ENCODE measurements at regions not wholly inside any gene's neighbourhood (a gene's known extent, or its start where the extent isn't known, plus 50 kb on each side); places are given as distances from the start of the nearest gene placed in this dataset.

DNA sequence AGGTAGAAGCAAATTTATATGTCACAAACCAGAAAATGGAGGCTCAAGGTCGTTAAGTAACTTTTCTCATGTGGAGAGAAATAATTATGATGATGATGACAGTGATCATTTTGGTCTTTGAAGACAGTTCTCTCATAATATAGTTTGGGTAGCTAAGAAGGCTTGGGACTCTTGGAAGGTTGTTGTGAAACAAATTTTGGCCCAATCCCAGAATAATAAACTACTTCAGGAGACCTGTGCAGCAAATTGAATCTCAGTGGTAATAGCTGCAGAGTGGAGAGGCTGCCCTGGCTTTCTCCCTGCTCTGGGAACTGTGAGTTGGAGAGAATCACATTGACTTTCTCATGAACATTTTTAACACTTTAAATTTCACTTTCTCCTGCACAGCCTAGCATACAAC, 217.2 kb upstream of the BOD1L1 start:
- DNase-seq (ENCODE audit: low read depth in 3 of 3): no peak

DNA sequence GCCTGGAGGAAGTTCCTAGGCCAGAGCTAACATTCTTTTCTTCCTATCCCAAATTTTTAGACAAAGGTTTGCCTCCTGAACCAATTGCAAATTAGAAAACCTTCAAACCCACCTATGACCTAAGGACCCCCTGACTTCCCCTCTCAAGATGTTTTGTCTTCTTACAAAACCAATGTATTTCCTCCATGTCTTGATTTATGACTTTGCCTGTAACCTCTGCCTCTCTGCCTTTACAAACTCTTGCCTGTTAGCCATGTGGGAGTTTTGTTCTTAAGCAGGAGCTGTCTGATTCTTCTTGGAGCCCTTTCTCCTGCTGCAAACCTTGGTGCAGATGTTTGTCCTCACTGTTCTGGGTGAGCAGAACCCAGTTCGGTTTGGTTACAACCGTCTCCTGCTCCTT, 222.3 kb upstream of the BOD1L1 start:
- DNase-seq (ENCODE audit: low read depth in 3 of 3): no peak

DNA sequence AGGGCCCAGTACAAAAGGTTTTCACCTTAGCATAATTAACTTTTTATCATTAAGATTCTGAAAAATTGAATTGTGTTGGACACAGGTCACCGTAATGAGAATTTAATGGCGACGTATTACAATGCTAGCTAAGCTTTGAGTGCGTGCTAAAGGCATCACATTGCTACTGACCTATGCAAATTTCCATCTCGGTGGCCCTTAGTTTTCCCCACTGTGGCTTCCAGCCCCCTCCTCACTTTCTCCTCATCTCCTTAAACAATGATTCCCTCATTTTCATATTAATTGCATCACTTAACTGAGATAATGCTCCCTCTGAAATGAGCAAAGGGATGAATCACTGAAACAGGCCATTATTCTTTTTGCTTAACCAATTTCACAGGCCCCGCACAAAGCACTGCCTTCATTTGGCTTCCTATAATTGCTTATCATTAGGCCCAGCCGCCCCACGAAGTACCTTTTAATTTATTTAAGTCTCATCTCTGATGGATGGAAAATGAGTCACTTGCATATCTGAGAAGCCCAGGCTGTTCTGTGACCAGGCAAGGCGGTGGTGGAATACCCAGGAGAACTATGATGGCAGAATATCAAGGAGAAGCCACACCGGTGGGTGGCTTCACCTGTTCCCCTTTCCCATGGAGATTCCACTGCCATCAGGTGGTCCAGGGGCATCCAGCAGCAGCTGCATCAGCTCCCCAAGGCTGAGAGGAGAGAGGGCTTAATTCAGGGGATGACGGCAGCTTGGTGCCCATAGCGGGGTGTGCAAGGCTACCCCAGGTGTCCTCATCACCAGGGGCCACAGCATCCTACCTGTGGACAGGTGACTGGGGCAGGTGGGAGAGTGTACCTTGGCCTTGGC, 223.8 kb upstream of the BOD1L1 start:
- no peak for DNase-seq (ENCODE audit: low read depth in 3 of 3)

DNA sequence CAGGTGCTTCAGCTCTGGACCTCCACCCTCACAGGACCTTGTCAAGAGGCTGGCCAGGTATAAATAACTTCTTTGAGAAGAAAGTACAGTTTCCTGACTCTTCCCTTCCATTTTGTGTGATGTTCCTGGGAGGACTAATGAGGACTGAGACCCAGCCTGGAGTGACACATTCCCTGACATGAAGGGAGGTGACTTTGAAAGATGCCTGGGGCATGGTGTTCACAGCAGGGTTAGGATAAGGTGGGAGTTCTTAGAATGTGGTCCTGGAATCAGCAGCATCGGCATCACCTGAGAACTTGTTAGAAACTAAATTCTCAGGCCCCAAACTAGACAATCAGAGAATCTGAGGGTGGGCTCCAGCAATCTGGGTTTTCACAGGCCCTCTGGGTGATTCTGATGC, 224.9 kb upstream of the BOD1L1 start:
- DNase-seq (ENCODE audit: low read depth in 3 of 3): no peak

DNA sequence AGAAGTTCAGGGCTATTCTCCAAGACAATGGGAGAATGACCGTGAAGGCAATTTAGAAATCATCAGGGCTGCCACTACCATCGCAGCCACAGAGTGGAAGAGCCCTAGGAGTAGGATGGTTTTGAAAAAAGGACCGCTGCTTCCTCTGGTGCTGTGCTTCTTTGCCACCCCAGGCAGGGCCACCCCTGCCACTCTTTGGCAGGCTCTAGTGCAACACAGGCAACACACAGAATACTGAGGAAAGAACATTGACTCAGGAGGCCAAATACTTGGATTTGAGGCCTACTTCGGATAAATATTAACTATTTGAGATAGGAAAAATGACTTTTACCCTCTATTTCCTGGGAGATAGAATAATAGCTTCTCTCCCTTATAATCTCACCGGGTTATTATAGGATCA, 228.9 kb upstream of the BOD1L1 start:
- DNase-seq (ENCODE audit: low read depth in 3 of 3): no peak

DNA sequence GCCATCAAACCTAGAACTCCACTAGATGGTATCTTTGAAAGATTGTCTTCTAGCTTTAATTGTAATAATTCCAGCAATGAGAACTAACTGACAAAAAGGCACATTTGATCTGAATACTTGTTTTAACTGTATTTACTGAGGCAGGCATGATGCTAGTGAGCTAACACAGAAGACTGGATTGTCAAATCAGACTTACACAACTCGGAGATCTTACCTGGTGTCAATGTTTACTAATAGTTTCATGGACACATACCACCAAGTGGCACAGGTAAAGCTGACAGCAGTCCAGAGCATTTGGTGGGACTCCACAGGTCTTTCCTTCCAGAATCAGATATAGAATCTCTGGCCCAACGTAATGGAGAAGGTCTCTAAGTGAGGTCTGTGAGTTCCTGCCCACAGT, 229.9 kb upstream of the BOD1L1 start:
- DNase-seq (ENCODE audit: low read depth in 3 of 3): no peak

DNA sequence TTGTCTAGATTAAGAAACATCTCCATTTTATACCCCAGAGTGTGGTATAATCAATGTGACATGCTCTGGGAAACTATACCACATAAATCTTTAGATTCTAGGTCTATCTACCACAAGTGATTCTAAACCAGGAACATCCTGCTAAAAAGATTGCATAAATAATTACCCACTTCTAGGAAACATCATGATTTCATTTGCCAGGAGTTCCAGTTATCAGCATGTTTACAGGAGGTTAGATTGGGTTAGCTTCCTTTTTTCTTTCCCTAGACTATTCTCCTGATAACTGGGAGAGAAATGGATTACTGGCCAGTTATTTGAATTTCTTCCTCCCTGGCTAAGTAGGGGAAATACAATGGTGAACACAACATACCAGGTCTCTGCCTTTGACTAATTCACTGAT, 230.3 kb upstream of the BOD1L1 start:
- no peak for DNase-seq (ENCODE audit: low read depth in 3 of 3)

DNA sequence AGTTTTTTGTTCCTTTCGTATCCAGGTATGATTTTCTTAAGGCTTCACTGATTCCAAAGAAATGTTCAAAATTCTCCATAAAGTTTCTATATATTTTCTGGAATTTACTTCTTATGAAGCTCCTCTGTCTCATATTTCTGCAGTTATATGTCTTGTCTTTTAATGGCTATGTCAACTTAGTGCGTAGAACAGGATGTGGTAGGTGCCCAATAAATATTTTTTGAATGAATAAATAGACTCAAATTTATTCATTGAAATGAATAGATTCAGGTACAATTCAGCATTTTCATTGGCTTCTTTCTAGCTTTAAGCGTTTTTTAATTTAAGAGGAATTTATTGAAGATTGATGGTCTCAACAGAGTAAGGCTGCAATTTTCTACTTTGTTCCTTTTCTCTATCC, 231.9 kb upstream of the BOD1L1 start:
- no peak for DNase-seq (ENCODE audit: low read depth in 3 of 3)

DNA sequence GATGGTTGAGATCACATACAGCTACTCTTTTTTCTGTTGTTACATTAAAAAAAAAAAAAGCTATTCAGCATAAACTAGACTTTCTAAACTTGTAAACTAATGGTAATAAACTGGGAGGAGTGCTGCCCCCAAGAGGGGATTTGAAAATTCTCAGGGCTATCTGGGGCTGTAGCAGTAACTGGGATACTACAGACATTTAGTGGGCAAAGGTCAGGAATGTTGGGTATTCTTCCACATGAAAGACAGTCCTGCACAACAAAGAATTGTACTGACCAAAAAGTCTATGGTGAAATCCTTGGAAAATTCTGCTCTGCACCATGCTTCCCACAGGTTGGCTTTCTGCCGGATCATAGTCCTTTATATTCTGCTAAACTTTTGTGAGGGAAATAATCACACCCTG, 232.6 kb upstream of the BOD1L1 start:
- DNase-seq (ENCODE audit: low read depth in 3 of 3): no peak

DNA sequence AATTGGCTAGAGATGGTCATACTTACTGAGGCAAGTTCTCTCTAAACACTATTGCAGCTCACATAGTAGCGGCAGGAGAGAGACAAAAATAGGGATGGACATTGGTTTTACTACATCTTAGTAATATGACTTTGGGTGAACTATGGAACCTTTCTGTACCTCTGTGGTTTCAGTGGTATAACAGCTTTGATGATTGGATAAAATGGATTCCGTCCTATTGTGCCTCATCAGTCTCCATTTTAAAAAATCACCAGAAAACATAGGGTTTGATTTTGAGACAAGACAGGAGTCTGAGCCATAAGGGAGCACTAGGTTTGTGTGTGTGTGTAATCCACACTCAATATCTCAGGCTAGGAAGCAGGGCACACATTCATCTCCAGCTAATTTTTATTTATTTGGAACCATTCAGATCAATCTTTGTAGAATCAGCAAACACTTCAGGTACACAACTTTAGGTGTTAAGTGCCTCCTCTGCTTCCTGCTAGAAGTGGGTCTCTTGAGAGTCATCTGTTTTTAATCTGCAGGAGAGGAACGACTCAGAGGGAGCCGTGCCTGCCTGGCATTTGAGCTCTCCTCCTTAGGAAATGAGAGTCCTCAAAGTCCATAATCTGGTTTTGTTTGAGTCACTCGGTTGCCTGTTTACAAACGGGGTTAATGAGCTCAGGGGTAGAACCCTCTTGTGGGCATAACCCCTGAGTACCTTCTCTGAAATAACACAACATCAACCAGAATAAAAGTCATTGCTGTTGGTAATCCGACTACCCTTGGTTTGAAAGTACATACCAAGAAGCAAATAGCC, 238.5 kb upstream of the BOD1L1 start:
- DNase-seq (ENCODE audit: low read depth in 3 of 3): no peak

DNA sequence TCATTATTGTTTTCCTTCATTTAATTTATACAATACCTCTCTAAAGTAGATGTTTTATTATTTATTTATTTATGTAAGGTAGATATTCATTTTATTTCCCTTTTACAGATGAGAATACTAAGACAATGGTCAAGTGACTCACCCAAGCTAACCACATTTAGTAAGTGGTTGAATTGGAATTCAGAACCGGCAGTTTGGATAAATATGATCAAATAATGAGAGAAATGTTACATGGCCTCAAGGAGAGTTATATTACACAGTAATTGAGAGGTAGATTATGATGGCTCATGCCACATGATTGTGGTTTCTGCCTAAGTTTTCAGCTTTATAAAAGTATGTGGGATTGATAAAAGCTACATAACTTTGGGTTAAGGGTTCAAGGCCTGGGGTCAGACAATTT, 239.4 kb upstream of the BOD1L1 start:
- no peak for DNase-seq (ENCODE audit: low read depth in 3 of 3)

DNA sequence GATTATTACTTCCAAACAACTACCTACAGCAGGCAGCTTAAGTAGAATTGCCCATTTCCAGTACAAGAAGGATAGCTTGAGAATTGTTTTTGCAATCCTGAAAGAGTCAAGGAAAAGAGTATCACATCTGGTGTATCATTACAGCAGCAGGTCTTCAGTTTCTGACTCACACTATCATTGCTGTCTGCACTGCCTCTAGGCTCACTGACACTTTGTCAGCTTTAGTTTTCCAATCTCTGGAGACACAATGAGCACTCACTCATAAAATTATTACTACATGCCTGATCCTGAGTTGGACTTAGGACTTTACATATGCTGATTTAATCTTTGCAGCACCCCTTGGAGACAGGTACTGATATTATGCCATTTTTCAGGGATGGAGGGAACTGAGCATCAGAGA, 244.6 kb upstream of the BOD1L1 start:
- DNase-seq (ENCODE audit: low read depth in 3 of 3): no peak

DNA sequence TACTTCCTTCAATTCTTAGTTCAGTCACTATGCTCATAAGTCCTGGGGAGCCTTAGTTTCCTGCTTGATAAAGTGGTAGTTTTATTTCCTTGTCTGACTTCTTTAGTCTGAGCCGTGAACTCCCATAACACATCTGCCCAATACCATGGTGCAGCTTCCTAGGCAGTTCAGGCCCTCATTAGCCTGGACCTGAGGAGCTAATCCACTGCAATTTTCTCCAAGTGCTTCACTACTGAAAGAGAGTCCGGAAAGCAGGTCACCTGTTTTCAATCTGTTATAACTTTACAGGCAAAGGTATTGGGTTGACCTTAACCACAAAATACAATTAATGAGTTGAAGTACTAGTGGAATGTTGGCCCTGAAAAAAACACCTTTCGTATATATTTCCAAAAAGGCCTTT, 245.4 kb upstream of the BOD1L1 start:
- DNase-seq (ENCODE audit: low read depth in 3 of 3): no peak

DNA sequence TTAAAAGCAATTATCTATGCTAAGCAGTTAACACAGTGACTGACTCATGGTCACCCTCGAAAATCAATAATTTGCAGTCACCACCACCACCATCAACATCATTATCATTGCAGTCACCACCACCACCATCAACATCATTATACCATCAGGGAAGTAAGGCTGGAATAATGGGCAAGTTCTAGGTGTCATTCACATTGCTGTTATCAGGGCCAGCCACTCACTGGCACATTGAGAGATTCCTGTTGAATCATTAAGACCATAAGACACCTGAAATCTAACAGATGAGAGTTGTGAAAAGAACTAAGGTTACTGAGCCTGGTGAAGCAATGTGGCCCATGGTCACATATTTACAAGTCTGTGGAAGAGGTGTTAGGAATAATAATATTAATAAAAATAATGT, 247.7 kb upstream of the BOD1L1 start:
- no peak for DNase-seq (ENCODE audit: low read depth in 3 of 3)

DNA sequence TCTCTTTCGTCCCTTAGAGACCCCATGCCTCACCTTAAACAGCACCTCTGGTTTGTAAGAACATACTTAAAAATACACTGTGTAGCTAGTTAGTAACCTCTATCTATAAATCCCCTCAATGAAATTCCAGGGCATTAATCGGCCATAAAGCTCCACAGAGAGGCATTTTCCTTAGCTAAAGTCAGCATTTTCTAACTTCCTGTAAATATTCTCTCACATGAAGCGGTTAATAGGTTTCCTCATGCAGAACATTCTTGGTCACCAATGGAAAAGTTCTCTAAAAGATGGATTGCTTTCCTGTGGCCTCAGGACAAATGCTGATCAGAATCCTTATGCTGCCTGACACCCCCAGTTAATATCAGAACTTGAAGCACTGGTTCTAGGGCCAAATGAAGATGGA, 248.6 kb upstream of the BOD1L1 start:
- no peak for DNase-seq (ENCODE audit: low read depth in 3 of 3)

DNA sequence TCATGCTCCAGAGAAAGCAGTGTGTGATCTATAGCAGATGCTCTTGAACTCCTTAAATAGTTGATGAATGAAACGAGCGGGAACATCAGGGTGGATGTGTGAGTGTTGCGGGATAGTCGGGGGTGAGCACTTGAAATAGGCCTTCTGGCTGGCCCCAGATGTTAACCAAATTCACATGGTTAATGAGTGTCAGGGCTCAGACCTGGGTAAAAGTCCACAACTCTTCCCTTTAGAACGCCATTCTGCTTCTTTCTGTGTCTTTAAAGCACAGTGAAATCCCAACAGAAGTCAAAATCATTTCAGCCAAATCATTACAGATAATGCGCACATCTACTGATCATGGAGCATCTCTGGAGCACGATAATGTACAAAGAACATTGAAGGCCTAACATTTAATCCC, 249.4 kb upstream of the BOD1L1 start:
- no peak for DNase-seq (ENCODE audit: low read depth in 3 of 3)

DNA sequence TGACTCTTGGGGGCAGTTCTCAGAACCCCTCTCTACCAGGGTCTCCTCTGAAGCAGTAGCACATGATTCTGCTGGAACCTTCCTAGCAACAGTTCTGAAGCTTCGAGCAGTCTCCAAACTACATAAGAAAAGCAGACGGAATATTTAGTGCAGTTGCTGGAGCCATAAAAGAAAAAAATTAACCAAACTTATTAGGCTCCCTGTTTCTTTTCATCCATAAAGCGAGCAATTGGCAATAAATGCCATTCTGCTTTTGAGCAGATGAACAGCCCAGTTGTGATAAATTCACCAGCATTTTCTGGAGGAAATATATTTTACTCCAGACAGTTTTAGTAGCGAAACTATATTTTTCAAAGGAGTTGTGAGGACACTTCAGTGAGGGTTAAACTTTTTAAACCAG, 250.1 kb upstream of the BOD1L1 start:
- DNase-seq (ENCODE audit: low read depth in 3 of 3): no peak

DNA sequence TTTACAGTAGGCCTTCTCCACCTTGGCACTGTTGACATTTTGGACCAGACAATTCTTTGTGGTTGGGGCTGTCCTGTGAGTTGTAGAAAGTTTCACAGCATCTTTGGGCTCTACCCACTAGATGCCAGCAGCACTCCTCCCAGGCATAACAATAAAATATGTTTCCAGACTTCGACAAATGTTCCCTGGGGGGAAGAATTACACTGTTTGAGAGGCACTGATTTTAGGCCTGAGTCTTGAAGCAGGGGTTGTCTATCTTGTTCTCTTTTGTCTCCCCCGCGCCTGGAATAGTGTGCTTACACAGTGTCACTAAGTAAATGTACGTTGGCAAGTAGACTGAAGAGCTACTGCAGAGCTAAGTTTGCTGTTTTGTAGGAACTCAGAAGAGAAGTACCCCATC, 254.4 kb upstream of the BOD1L1 start:
- DNase-seq (ENCODE audit: low read depth in 3 of 3): no peak

DNA sequence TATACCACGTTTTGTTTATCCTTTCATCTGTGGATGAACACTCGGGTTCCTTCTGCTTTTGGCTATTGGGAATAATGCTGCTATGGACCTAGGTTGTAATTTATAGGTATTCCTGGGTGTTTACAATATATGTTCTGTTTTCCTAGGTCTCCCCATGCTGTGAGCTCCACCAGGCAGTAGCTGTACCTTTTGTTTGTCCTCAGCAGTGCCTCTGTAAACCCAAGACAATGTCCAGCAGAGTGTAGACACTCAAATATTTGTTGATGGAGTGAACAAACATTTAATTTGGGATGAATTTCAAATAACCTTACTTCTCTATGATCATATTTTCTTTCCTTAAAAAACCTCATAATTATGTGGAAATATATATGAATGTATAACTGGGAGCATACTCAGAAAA, 259.5 kb upstream of the BOD1L1 start:
- DNase-seq (ENCODE audit: low read depth in 3 of 3): no peak

DNA sequence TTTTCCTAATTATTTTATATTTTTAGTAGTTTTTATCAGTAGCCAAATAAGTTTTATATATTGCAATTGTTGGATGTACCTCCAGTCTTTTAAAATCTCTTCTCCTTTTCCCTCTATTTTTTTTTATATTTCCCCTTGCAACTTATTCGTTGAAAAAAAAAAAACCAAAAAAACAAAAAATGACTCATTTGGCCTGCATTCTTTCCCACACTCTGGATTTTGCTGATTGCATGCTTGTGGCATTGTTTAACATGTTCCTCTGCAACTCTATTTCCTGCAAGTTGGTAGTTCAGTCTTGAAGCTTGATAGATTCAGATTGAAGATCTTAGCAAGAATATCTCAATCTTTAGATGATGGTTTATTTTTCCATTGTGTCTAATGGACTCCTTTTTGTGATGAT, 260.6 kb upstream of the BOD1L1 start:
- DNase-seq (ENCODE audit: low read depth in 3 of 3): no peak

DNA sequence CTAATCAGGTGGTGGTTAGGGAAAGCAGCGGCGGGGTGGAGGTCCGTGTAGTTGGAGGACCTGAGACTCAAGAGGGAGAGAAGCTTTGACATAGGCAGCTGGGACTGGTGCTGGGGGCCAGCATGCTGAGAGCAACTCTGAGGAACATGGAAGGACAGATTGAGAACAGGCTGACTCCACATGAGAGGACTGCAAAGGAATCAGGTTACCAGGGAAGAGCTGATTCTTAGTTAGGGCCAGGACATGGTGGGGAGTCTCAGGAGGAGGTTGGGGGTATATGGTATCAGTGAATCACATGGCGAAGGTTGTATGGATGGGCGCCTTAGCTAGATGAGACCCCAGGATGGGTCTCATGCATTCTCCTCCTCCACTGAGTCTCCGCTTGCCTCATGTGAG, 264.0 kb upstream of the BOD1L1 start:
- no peak for DNase-seq (ENCODE audit: low read depth in 3 of 3)

DNA sequence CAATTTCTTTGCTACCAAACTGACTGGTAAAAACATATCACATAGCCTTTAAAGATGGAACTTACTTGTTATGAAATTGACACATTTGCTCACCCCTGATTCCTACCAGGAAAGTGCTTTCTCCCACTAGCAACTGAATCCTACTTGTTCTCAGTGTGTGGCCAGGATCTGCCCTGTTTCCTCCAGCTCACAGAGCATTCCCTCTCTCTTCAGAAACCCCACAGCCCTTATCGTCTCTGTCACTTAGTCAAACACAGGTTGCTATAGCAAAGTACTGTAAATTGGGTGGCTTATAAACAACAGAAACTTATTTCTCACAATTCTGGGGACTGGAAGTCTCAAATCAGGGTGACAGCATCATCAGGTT, 265.2 kb upstream of the BOD1L1 start:
- no peak for DNase-seq (ENCODE audit: low read depth in 3 of 3)

DNA sequence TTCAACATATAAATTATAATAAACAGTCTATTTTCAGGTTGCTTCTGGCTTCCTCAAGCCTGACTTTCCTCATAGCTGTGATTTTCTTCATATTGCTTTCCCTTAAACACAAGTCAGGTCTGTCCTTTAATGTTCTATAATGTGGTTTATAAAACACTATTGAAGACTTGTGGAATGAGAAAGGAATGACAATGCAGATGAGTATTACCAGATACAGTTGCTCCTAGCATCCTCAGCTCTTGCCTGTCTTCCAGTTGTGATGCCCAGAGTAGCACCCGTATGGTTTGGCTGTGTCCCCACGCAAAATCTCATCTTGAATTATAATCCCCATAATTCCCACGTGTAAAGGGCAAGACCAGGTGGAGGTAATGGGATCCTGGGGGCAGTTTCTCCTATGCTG, 265.7 kb upstream of the BOD1L1 start:
- no peak for DNase-seq (ENCODE audit: low read depth in 3 of 3)

DNA sequence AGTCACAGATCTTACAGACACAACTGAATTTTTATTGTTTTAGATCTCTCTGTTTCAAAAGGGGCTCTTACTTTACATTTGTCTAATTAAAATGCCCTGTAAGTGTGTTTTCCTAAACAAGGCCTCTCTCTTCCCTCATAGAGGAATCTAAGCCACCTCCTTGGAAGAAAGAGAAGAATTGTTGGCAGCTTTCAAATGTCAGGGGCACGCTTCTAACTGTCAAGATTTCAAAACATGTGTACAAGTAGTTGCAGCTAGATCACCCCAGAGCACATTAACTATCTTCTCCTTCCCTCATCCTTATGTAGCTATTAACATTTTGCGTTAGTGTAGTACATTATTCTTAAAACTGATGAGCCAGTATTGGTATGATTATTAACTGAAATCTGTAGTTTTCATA, 266.5 kb upstream of the BOD1L1 start:
- no peak for DNase-seq (ENCODE audit: low read depth in 3 of 3)

All from stimulated activated CD4-positive, alpha-beta T cell treated with anti-CD3 and anti-CD28 coated beads, TNF-alpha, amount 100 ng/mL, for 4 hours (primary cell).